AG08395 (cell line): ENCODE measurements at regions not wholly inside any gene's neighbourhood (a gene's known extent, or its start where the extent isn't known, plus 50 kb on each side); places are given as distances from the start of the nearest gene placed in this dataset.
"Not testable (repeated sequence)": the region's sequence is repeated elsewhere in the genome, so short reads cannot be mapped to it uniquely, and the experiment has no call there.

ENCODE experiments used
- DNase-seq: peaks from one replicate; pipeline ENCODE4 v3.0.0; 2012; ENCODE audit warnings: mixed read lengths, low spot score

GRCh38 chr18:78271790-78272189 lies 707.8 kb upstream of the SALL3 start:
- DNase-seq, result no peak

DNA sequence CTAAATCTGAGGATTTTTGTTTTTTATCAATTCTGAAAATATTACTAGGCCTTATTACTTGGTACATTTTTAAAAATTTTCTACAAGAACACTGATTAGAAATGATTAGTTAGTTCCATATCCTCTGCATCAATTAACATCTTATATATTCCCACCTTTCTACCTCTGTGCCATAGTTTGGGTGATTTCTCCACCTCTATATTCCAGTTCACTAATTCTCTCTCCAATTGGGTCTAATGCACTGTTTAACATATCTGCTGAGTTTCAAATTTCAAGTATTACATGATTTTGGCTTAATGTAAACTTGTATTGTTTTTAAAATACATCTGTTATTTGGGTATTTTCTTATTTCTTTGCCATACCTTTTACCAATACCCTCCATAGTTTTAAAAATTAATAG lies 705.7 kb upstream of the SALL3 start:
- DNase-seq, result no peak

- DNase-seq, result not testable (repeated sequence)
These were observed 696.2 kb upstream of the SALL3 start for GRCh38 chr18:78283425-78283824.

DNA sequence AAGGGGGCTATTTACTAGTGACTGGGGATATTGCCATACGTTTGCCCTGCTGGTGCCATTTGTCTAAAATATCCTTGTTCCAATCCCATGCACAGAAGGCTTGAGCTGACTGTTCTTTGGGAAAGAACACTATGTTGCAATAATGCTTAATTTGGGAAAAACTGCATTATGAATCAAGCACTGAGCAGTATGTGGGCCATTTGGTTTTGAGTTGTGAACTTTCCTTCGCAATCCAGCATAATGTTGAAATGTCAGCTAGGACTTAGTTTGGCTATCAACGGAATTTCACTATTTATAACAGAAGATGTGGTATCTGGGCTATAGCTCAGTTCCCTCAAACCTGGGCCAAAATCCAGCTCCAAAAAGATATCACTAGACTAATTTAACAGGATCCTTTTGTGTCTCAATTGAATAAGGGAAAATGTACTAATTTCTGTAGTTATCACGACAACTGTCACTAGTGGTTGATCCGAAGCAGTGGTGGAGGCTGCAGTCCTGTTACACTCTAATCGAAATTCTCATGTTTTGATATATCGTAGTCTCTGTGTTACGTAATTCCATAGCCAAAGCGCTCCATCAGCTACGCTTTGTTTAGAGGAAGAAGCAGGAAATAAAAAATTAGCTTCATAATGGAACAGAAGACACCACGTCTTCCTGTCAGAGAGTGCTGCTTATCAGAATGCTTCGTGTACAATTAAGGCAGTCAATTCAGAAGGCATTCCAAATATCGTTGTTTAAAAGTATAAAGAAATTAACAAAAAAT lies 686.8 kb upstream of the SALL3 start:
- no peak for DNase-seq

- DNase-seq, result no peak
These were observed 686.1 kb upstream of the SALL3 start for GRCh38 chr18:78293540-78293939.

GRCh38 chr18:78293940-78294541 lies 685.6 kb upstream of the SALL3 start:
- no peak for DNase-seq

GRCh38 chr18:78295262-78295661 lies 684.4 kb upstream of the SALL3 start:
- no peak for DNase-seq

- no peak for DNase-seq
These were observed 683.5 kb upstream of the SALL3 start for GRCh38 chr18:78296166-78296565.

DNA sequence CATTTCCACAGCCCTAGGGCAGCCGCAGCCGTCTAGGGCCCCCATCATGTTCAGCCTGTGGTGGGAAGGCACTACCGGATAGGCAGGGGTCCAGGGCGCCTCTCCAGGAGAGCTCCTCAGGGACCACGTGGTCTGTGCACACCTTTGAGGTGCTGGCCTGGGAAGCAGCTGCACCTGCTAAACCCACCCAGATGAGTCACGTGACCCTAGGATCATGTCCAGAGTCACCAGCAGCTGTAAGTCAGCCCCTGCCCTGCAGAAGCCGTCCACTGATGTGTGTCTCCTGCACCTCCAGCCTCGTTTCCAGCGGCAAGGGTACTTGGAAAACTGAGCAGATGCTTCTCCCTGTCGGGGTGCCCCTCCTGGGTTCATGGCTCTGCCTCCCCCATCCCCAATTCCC lies 682.6 kb upstream of the SALL3 start:
- no peak for DNase-seq

GRCh38 chr18:78303519-78304191 lies 676.0 kb upstream of the SALL3 start:
- no peak for DNase-seq

DNA sequence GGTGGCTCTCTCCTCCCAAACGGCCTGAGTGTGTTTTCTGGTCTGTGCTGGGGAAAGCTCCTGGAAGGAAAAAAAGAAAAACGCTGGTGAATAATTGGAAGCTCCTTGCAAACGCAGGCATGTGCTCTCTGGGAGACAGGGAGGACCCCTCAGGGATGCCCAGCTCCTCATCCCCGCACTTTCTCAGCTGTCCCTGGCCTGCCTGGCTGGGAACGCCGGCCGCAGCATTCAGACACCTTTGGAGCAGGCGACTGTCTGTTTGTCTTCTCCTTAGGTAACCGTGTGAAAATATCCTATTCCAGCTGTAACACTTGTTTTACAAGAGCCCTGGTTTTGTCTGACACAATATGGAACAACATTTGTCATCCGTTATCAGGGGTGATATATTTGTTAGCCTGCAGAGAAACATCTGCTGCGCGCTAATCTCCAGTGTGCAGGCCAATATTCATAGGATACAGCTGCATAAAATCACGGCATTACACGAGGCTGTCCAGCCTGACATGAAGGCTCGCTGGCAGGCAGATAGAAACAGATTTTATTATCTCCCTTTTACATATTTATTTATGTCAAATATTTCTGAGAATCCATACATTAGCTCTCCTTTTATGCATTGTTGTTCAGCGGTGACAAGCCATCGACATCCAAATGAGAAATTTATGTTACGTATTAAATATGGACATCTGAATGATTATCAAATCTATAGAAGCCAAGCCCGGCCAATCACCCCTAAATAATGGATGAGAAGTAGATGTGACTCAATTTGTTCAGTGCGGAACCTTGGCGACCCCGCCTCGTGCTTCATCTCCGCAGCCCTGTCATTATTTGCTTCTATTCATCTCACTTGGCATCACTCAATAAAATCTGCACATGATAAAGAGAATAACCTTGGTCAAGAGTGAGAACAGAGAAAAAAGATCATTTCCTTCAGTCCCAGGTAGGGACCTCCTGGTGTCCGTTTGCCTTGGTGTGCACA lies 675.1 kb upstream of the SALL3 start:
- no peak for DNase-seq

DNA sequence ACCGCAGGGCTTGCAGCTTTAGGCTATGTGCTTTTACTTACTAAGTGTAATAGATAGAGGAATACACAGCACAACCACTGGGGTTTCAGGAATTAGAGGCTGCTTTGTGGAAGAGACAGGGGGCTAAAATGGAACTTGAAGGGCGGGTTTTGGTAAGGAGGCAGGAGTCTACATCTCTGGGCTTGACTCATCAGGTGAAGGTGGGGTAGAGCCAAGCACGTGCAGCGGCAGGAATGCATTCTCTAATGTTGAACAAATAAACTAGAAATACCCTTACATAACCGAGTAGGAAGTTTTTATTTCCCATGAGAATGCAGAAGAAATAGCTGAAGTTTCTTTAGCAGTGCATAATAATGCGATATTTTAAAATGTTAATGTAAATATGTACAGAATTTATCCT lies 673.8 kb upstream of the SALL3 start:
- DNase-seq, result no peak

GRCh38 chr18:78309307-78309706 lies 670.3 kb upstream of the SALL3 start:
- no peak for DNase-seq

- no peak for DNase-seq
These were observed 669.7 kb upstream of the SALL3 start for GRCh38 chr18:78309924-78310323.

DNA sequence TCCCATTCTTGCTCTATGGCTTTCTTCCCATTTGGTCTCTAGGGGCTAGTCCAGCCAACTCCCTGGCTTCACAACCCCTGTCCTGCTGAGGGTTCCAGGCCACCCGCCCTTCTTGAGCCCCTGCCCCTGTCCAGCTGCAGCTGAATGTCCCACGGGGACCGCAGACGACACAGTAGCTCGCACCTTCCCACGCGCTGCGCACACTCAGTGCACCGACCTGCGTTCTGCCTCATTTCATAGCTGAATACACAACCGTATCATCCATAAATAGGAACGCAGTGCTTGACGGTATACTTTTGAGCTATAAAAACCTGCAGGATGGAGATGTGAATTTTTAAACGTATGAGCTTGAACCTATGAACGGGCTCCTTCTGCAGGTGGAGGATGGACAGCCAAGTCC lies 660.4 kb upstream of the SALL3 start:
- no peak for DNase-seq

GRCh38 chr18:78319961-78320360 lies 659.7 kb upstream of the SALL3 start:
- DNase-seq, result no peak

DNA sequence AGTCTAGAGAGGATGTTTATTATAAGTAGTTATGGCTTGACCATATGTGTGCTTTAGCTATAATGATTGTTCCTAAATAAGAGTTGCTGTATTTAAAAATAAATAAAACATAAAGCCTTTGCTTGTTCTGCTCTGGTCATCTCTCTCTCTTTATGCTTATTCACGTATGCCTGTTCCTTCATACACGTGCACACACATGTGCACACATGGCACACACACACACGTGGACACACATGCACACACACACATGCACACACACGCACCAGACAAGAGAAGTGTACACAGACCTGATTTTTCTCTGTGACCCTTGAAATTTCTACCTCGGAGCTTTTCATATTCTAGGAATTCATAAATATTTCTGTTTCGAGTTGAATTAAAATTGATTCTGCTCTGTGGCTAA lies 658.2 kb upstream of the SALL3 start:
- DNase-seq, result no peak

- no peak for DNase-seq
These were observed 656.0 kb upstream of the SALL3 start for GRCh38 chr18:78323453-78324197.

- no peak for DNase-seq
These were observed 652.0 kb upstream of the SALL3 start for GRCh38 chr18:78327643-78328042.

DNA sequence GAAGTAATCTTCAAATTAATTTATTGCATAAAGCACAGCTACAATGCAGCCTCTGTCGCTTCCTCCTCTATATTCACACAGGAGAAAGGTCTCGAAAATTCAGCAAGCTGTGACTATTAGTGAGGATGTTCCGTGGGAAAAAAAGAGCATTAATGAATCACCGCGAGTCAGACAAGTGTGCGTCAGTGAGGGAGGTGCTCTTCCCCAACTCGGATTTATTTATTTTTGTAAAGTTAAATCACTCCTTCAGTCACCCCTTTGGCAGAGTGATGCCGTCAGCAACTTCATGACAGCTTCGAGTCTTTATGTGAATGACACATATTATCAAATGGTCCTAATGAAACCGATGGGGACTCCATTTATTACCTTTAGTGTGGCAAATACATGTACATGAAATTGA lies 648.9 kb upstream of the SALL3 start:
- DNase-seq, result no peak

GRCh38 chr18:78352910-78353309 lies 626.7 kb upstream of the SALL3 start:
- no peak for DNase-seq

- no peak for DNase-seq
These were observed 617.4 kb upstream of the SALL3 start for GRCh38 chr18:78362198-78362597.
